Subcutaneous abdominal adipose tissue (tissue), 5 donors: ENCODE measurements at regions not wholly inside any gene's neighbourhood (a gene's known extent, or its start where the extent isn't known, plus 50 kb on each side); places are given as distances from the start of the nearest gene placed in this dataset.

ENCODE experiments used
- H3K27ac ChIP-seq: one replicate; pipeline ENCODE4 v1.7.0; 2013; ENCODE audit warnings: low read depth, mild to moderate bottlenecking, inconsistent platforms, low read length, moderate library complexity
- H3K27me3 ChIP-seq, 5 donors: one replicate each; pipeline ENCODE4 v1.7.0; 2013; ENCODE audit warnings: low read length in 5 of 5, inconsistent platforms in 1 of 5; ENCODE audit not compliant: control insufficient read depth in 5 of 5, insufficient read depth in 4 of 5
- H3K36me3 ChIP-seq, 5 donors: one replicate each; pipeline ENCODE4 v1.7.0; 2013; ENCODE audit warnings: low read length in 5 of 5; ENCODE audit not compliant: control insufficient read depth in 5 of 5, insufficient read depth in 5 of 5
- H3K4me1 ChIP-seq, 5 donors: one replicate each; pipeline ENCODE4 v1.7.0; 2013; ENCODE audit warnings: low read length in 5 of 5, mild to moderate bottlenecking in 3 of 5, moderate library complexity in 1 of 5; ENCODE audit not compliant: control insufficient read depth in 5 of 5, insufficient read depth in 5 of 5
- H3K4me3 ChIP-seq, 5 donors: one replicate each; pipeline ENCODE4 v1.7.0; 2013; ENCODE audit warnings: low read length in 5 of 5, low read depth in 1 of 5
- H3K9ac ChIP-seq, 5 donors: one replicate each; pipeline ENCODE4 v1.7.0; 2013; ENCODE audit warnings: low read length in 5 of 5, mild to moderate bottlenecking in 4 of 5, moderate library complexity in 3 of 5
- H3K9me3 ChIP-seq, 5 donors: one replicate each; pipeline ENCODE4 v1.7.0; 2013; ENCODE audit warnings: low read length in 5 of 5; ENCODE audit not compliant: control insufficient read depth in 5 of 5
- donor health status: healthy.
- donor health status: healthy.
- donor health status: healthy.
- donor health status: healthy.
- donor health status: healthy.

- Histone ChIP-seq H3K9ac (no peak overlapping the region), H3K4me3 (no peak overlapping the region), H3K36me3 (no peaks in the 10 kb centered on the region), H3K27me3 (peaks cover 13 to 47% (median 34%) of the 10 kb centered on the region in 5 donors), H3K4me1 (no peaks in the 10 kb centered on the region), H3K27ac (no peak overlapping the region), H3K9me3 (no peaks in the 10 kb centered on the region)
Observed at GRCh38 chr17:79465681-79466025, 145.2 kb downstream of the RBFOX3 start.

- H3K4me1 ChIP-seq, result no peaks in the 10 kb centered on the region
- H3K4me3 ChIP-seq, result no peak overlapping the region
- no peak overlapping the region for H3K27ac ChIP-seq
- no peak overlapping the region for H3K9ac ChIP-seq
- peaks cover 13 to 42% (median 34%) of the 10 kb centered on the region in 5 donors for H3K27me3 ChIP-seq
- no peaks in the 10 kb centered on the region for H3K9me3 ChIP-seq
- H3K36me3 ChIP-seq, result no peaks in the 10 kb centered on the region
Observed at GRCh38 chr17:79465011-79465680, 145.7 kb downstream of the RBFOX3 start.

GRCh38 chr17:79464318-79465010, 146.4 kb downstream of the RBFOX3 start:
- H3K9ac ChIP-seq, result no peak overlapping the region
- peaks cover 9 to 36% (median 29%) of the 10 kb centered on the region in 5 donors for H3K27me3 ChIP-seq
- no peaks in the 10 kb centered on the region for H3K36me3 ChIP-seq
- no peaks in the 10 kb centered on the region for H3K4me1 ChIP-seq
- no peak overlapping the region for H3K4me3 ChIP-seq
- H3K9me3 ChIP-seq, result no peaks in the 10 kb centered on the region
- no peak overlapping the region for H3K27ac ChIP-seq

DNA sequence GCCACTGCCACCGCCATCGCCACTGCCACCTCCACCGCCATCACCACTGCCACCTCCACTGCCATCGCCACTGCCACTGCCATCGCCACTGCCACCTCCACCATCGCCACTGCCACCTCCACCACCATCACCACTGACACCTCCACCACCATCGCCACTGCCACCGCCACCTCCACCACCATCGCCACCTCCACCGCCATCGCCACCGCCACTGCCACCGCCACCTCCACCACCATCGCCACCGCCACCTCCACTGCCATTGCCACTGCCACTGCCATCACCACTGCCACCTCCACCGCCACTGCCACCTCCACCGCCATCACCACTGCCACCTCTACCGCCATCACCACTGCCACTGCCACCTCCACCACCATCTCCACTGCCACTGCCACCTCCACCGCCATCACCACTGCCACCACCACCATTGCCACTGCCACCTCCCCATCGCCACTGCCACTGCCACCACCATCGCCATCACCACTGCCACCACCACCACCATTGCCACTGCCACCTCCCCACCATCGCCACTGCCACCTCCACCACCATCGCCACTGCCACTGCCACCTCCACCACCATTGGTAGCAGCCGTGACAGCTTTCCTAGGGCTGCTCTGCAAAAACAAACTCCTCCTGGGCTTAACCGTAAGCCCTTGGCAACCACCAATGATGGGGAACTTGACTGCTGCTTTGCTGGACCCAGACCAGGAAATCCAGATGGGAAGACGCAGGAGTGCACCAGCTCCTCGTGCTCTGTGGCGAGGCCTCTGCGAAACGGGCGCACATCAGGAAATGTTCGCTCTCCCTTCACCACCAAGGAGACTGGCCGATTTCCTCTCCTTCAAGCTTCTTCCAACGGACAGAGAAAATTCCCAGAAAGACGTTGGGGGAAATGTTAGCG, 147.2 kb downstream of the RBFOX3 start:
- no peaks in the 10 kb centered on the region for H3K9me3 ChIP-seq
- no peak overlapping the region for H3K27ac ChIP-seq
- no peaks in the 10 kb centered on the region for H3K36me3 ChIP-seq
- no peaks in the 10 kb centered on the region for H3K4me1 ChIP-seq
- no peak overlapping the region for H3K9ac ChIP-seq
- H3K27me3 ChIP-seq, result peaks cover 4 to 31% (median 29%) of the 10 kb centered on the region in 5 donors
- H3K4me3 ChIP-seq, result no peak overlapping the region

GRCh38 chr17:79461041-79461440, 149.8 kb downstream of the RBFOX3 start:
- no peak overlapping the region for H3K4me3 ChIP-seq
- peaks cover 0 to 23% (median 14%) of the 10 kb centered on the region in 5 donors for H3K27me3 ChIP-seq
- H3K27ac ChIP-seq, result no peak overlapping the region
- H3K4me1 ChIP-seq, result no peaks in the 10 kb centered on the region
- H3K36me3 ChIP-seq, result no peaks in the 10 kb centered on the region
- H3K9me3 ChIP-seq, result no peaks in the 10 kb centered on the region
- no peak overlapping the region for H3K9ac ChIP-seq

GRCh38 chr17:79459846-79460245, 151.0 kb downstream of the RBFOX3 start:
- Histone ChIP-seq H3K27me3 (peaks cover 0 to 24% (median 14%) of the 10 kb centered on the region in 5 donors), H3K4me3 (no peak overlapping the region), H3K27ac (no peak overlapping the region), H3K9me3 (no peaks in the 10 kb centered on the region), H3K4me1 (no peaks in the 10 kb centered on the region), H3K36me3 (no peaks in the 10 kb centered on the region), H3K9ac (no peak overlapping the region)

DNA sequence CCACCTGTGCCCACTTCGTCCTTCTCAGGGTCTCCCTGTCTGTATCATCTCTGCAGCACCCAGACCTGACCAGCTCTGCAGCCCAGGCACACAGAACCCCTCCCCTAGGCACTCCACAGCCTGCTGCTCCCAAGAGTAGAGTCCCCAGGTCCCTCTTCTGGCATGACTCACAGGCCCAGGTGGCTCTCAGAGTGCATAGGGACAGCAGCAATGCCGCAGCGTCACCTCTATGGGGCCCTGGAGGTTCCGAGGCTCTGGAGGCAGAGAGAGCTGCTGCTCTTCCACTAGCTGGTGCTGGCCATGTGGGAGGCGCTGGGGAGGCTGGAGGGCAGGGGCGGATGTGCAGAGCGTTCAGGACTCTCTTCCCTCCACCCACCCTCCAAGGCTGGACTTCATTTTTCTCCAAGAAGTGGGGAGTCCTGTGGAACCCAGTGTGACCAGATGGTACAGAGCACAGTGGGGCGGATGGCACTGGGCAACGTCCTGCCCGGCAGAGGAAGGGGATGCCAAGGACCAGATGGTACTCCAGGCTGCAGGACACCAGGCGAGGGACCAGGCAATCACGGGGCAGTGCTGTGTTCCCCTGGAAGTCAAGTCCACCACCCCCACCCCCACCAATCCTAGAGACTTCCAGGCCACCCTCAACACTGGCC, 151.7 kb downstream of the RBFOX3 start:
- Histone ChIP-seq H3K9me3 (no peaks in the 10 kb centered on the region), H3K4me1 (no peaks in the 10 kb centered on the region), H3K27me3 (peaks cover 0 to 26% (median 12%) of the 10 kb centered on the region in 5 donors), H3K4me3 (no peak overlapping the region), H3K36me3 (no peaks in the 10 kb centered on the region), H3K9ac (no peak overlapping the region), H3K27ac (no peak overlapping the region)

- Histone ChIP-seq H3K4me3 (no peak overlapping the region), H3K36me3 (no peaks in the 10 kb centered on the region), H3K27ac (no peak overlapping the region), H3K9ac (no peak overlapping the region), H3K4me1 (no peaks in the 10 kb centered on the region), H3K27me3 (peaks cover 0 to 30% (median 16%) of the 10 kb centered on the region in 5 donors), H3K9me3 (no peaks in the 10 kb centered on the region)
Observed at GRCh38 chr17:79458356-79458755, 152.5 kb downstream of the RBFOX3 start.

DNA sequence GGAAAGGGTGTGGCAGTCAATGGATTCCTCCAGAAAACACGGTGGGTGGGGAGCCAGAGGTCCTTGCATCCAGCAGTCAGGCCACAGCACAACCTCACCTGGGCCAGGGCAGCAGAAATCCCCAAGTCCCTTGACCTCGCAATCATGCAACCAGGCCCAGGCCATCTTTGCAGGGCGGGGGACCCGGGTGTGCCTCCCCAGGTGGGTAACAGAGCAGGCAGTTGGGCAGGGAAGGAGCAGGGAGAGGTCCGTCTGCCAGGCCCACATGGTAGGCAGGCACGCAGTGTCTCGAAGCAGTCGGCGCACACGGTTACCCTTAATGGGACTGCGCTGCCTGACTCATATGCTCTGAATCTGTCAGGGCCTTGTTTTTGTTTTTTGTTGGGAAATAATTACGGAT, 153.0 kb downstream of the RBFOX3 start:
- H3K9me3 ChIP-seq, result no peaks in the 10 kb centered on the region
- H3K27ac ChIP-seq, result no peak overlapping the region
- H3K4me1 ChIP-seq, result no peaks in the 10 kb centered on the region
- peaks cover 0 to 31% (median 17%) of the 10 kb centered on the region in 5 donors for H3K27me3 ChIP-seq
- no peaks in the 10 kb centered on the region for H3K36me3 ChIP-seq
- no peak overlapping the region for H3K4me3 ChIP-seq
- H3K9ac ChIP-seq, result no peak overlapping the region
